Natural killer cell (primary cell): ENCODE measurements at regions not wholly inside any gene's neighbourhood (a gene's known extent, or its start where the extent isn't known, plus 50 kb on each side); places are given as distances from the start of the nearest gene placed in this dataset.

ENCODE experiments used
- ATAC-seq, 3 donors: fragments of 150-1000 bp in 2 of 3; fragments of 200-7000 bp in 1 of 3; cut with Tn5 transposase; 1 replicate in 1 of 3; 2 replicates in 2 of 3; pipeline ENCODE4 v1.10.0; 2021; ENCODE audit warnings: mild to moderate bottlenecking in 2 of 3, moderate library complexity in 2 of 3
- DNase-seq, 2 donors: peaks; one replicate each; pipeline versions ENCODE4 v3.0.0 to v3.0.0-alpha.2; 2013 to 2021; ENCODE audit warnings: mixed read lengths in 1 of 2
- H3K27ac ChIP-seq: one replicate; pipeline ENCODE4 v1.5.1; 2013; ENCODE audit warnings: mild to moderate bottlenecking, low read length
- H3K27me3 ChIP-seq: one replicate; pipeline ENCODE4 v1.6.1; 2013; ENCODE audit warnings: low read length; ENCODE audit not compliant: control insufficient read depth, insufficient read depth
- H3K36me3 ChIP-seq: one replicate; pipeline ENCODE4 v1.6.1; 2013; ENCODE audit warnings: low read length; ENCODE audit not compliant: control insufficient read depth, insufficient read depth
- H3K4me1 ChIP-seq: one replicate; pipeline ENCODE4 v1.6.1; 2013; ENCODE audit warnings: low read length; ENCODE audit not compliant: control insufficient read depth, insufficient read depth
- H3K4me3 ChIP-seq: one replicate; pipeline ENCODE4 v1.5.1; 2013; ENCODE audit warnings: low read length
- H3K9me3 ChIP-seq: one replicate; pipeline ENCODE4 v1.6.1; 2013; ENCODE audit warnings: low read length; ENCODE audit not compliant: control insufficient read depth, insufficient read depth
- H3K27ac Mint-ChIP-seq, 2 donors: one replicate each; pipeline ENCODE4 v1.8.0; 2022; ENCODE audit warnings: mild to moderate bottlenecking in 2 of 2, mixed read lengths in 2 of 2, moderate library complexity in 1 of 2
- H3K27me3 Mint-ChIP-seq, 2 donors: one replicate each; pipeline ENCODE4 v1.8.0; 2022; ENCODE audit warnings: low read depth in 2 of 2, mixed read lengths in 2 of 2
- H3K36me3 Mint-ChIP-seq: one replicate; pipeline ENCODE4 v1.8.0; 2022; ENCODE audit warnings: mixed read lengths
- H3K4me1 Mint-ChIP-seq, 2 donors: one replicate each; pipeline ENCODE4 v1.8.0; 2022; ENCODE audit warnings: mixed read lengths in 2 of 2
- H3K4me3 Mint-ChIP-seq: one replicate; pipeline ENCODE4 v1.8.0; 2022; ENCODE audit warnings: mild to moderate bottlenecking, moderate library complexity, mixed read lengths
- H3K9me3 Mint-ChIP-seq, 2 donors: one replicate each; pipeline ENCODE4 v1.8.0; 2022; ENCODE audit warnings: mixed read lengths in 2 of 2
- WGBS: methylation state at CpG from one replicate; pipeline ENCODE4 v1.1.7; 2013; ENCODE audit warnings: missing lambda C conversion rate; ENCODE audit not compliant: insufficient coverage; 5-methylcytosine and 5-hydroxymethylcytosine counted together
- intact Hi-C: fragments of 100-400 bp; cut with micrococcal nuclease; formaldehyde crosslinking; loops from one replicate; pipeline ENCODE4 v1.14.2; 2022
- TF ChIP-seq, protein P1 (sequence below): fragments of 200-600 bp; IDR thresholded peaks from one replicate; pipeline ENCODE4 v1.8.0; 2022; ENCODE audit warnings: antibody characterized with exemption

GRCh38 chr7:13107291-13107690 is 419.9 kb downstream of the ARL4A start:
- no peak overlapping the region for H3K4me3 ChIP-seq
- Mint-ChIP-seq H3K36me3 (no peaks in the 10 kb centered on the region), H3K4me1 (no peaks in the 10 kb centered on the region), H3K27ac (no peak overlapping the region), H3K4me3 (no peak overlapping the region), H3K27me3 (no peaks in the 10 kb centered on the region), H3K9me3 (peaks cover 2 to 3% of the 10 kb centered on the region in 2 donors)
- no peaks in the 10 kb centered on the region for H3K9me3 ChIP-seq
- H3K27ac ChIP-seq, result no peak overlapping the region
- intact Hi-C loops, result no loop called here
- ATAC-seq (no peak), DNase-seq (no peak)
- TF ChIP-seq, protein P1, sequence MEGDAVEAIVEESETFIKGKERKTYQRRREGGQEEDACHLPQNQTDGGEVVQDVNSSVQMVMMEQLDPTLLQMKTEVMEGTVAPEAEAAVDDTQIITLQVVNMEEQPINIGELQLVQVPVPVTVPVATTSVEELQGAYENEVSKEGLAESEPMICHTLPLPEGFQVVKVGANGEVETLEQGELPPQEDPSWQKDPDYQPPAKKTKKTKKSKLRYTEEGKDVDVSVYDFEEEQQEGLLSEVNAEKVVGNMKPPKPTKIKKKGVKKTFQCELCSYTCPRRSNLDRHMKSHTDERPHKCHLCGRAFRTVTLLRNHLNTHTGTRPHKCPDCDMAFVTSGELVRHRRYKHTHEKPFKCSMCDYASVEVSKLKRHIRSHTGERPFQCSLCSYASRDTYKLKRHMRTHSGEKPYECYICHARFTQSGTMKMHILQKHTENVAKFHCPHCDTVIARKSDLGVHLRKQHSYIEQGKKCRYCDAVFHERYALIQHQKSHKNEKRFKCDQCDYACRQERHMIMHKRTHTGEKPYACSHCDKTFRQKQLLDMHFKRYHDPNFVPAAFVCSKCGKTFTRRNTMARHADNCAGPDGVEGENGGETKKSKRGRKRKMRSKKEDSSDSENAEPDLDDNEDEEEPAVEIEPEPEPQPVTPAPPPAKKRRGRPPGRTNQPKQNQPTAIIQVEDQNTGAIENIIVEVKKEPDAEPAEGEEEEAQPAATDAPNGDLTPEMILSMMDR, result no peak
- no peaks in the 10 kb centered on the region for H3K4me1 ChIP-seq
- H3K36me3 ChIP-seq, result no peaks in the 10 kb centered on the region
- H3K27me3 ChIP-seq, result no peaks in the 10 kb centered on the region

- ATAC-seq, result no peak
- Mint-ChIP-seq H3K4me1 (no peaks in the 10 kb centered on the region), H3K4me3 (no peak overlapping the region), H3K27ac (no peak overlapping the region), H3K9me3 (peaks cover 2 to 3% of the 10 kb centered on the region in 2 donors), H3K27me3 (no peaks in the 10 kb centered on the region), H3K36me3 (no peaks in the 10 kb centered on the region)
- intact Hi-C loops, result no loop called here
- H3K4me3 ChIP-seq, result no peak overlapping the region
- TF ChIP-seq, protein P1, result no peak
- H3K27ac ChIP-seq, result no peak overlapping the region
- DNase-seq, result no peak
- no peaks in the 10 kb centered on the region for H3K4me1 ChIP-seq
- H3K36me3 ChIP-seq, result no peaks in the 10 kb centered on the region
- H3K27me3 ChIP-seq, result no peaks in the 10 kb centered on the region
- H3K9me3 ChIP-seq, result no peaks in the 10 kb centered on the region
These were observed 420.6 kb downstream of the ARL4A start for GRCh38 chr7:13108061-13108460.

GRCh38 chr7:13109201-13109600 is 421.8 kb downstream of the ARL4A start:
- Mint-ChIP-seq H3K4me3 (no peak overlapping the region), H3K27ac (no peak overlapping the region), H3K27me3 (no peaks in the 10 kb centered on the region), H3K36me3 (no peaks in the 10 kb centered on the region), H3K9me3 (peaks cover 2 to 3% of the 10 kb centered on the region in 2 donors), H3K4me1 (no peaks in the 10 kb centered on the region)
- no peaks in the 10 kb centered on the region for H3K36me3 ChIP-seq
- intact Hi-C loops, result no loop called here
- TF ChIP-seq, protein P1, result no peak
- no peaks in the 10 kb centered on the region for H3K27me3 ChIP-seq
- ATAC-seq, result no peak
- WGBS, result 87% methylated on average over 6 of the region's 6 CpGs
- no peak overlapping the region for H3K4me3 ChIP-seq
- no peaks in the 10 kb centered on the region for H3K4me1 ChIP-seq
- H3K9me3 ChIP-seq, result no peaks in the 10 kb centered on the region
- no peak overlapping the region for H3K27ac ChIP-seq
- DNase-seq, result no peak

DNA sequence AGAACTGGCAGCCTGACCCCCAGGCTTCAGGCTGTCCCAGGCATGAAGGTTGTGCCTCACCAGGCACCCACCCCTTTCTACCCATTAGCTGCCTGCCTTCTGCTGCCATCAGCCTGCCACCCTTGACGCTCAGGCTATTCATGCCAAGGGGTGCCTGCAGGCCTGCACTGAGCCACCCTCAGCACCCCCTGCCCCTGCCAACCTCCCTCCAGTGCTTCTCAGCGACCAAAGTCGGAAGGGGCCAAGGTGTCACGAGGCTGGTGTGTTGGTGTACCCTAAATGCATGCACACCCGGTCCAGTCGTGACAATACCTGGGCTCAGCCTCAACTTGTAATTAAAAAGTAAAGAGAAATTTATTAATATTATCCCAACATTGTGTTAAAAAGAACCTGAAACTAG is 422.7 kb downstream of the ARL4A start:
- intact Hi-C loops, result no loop called here
- WGBS, result 96% methylated on average over 6 of the region's 6 CpGs
- Histone ChIP-seq H3K27ac (no peak overlapping the region), H3K4me1 (no peaks in the 10 kb centered on the region), H3K36me3 (no peaks in the 10 kb centered on the region), H3K9me3 (no peaks in the 10 kb centered on the region), H3K4me3 (no peak overlapping the region), H3K27me3 (no peaks in the 10 kb centered on the region)
- Mint-ChIP-seq H3K4me1 (no peaks in the 10 kb centered on the region), H3K9me3 (peaks cover 2 to 3% of the 10 kb centered on the region in 2 donors), H3K4me3 (no peak overlapping the region), H3K27ac (no peak overlapping the region), H3K27me3 (no peaks in the 10 kb centered on the region), H3K36me3 (no peaks in the 10 kb centered on the region)
- TF ChIP-seq, protein P1, result no peak
- no peak for DNase-seq
- ATAC-seq, result no peak
